Endothelial cell of hepatic sinusoid (primary cell): ENCODE measurements at regions not wholly inside any gene's neighbourhood (a gene's known extent, or its start where the extent isn't known, plus 50 kb on each side); places are given as distances from the start of the nearest gene placed in this dataset.

Experiments
- in situ Hi-C: cut with HindIII; loops from 2 replicates; pipeline ENCODE4 v1.10.0; 2017; ENCODE audit warnings: low sequenced_read_pairs

GRCh38 chr4:180152831-180153230, 2090.4 kb upstream of the TENM3 start:
- in situ Hi-C loops, result no loop called here

GRCh38 chr4:180153587-180153986, 2089.6 kb upstream of the TENM3 start:
- in situ Hi-C loops, result no loop called here

- in situ Hi-C loops, result no loop called here
Measured at GRCh38 chr4:180156684-180157083, 2086.5 kb upstream of the TENM3 start.

GRCh38 chr4:180160195-180160983, 2082.8 kb upstream of the TENM3 start:
- in situ Hi-C loops, result no loop called here

GRCh38 chr4:180164799-180165198, 2078.4 kb upstream of the TENM3 start:
- in situ Hi-C loops, result no loop called here

- in situ Hi-C loops, result no loop called here
Measured at GRCh38 chr4:180169394-180169793, 2073.8 kb upstream of the TENM3 start.

GRCh38 chr4:180169966-180170365, 2073.2 kb upstream of the TENM3 start:
- in situ Hi-C loops, result no loop called here

- in situ Hi-C loops, result no loop called here
Measured at GRCh38 chr4:180179146-180179545, 2064.1 kb upstream of the TENM3 start.

GRCh38 chr4:180189666-180190065, 2053.5 kb upstream of the TENM3 start:
- in situ Hi-C loops, result no loop called here

GRCh38 chr4:180190382-180190781, 2052.8 kb upstream of the TENM3 start:
- in situ Hi-C loops, result no loop called here

- in situ Hi-C loops, result no loop called here
Measured at GRCh38 chr4:180197471-180197870, 2045.7 kb upstream of the TENM3 start.

- in situ Hi-C loops, result no loop called here
Measured at GRCh38 chr4:180203349-180203748, 2039.9 kb upstream of the TENM3 start.

GRCh38 chr4:180205276-180205675, 2037.9 kb upstream of the TENM3 start:
- in situ Hi-C loops, result no loop called here

- in situ Hi-C loops, result no loop called here
Measured at GRCh38 chr4:180207921-180208320, 2035.3 kb upstream of the TENM3 start.

GRCh38 chr4:180217070-180217469, 2026.1 kb upstream of the TENM3 start:
- in situ Hi-C loops, result no loop called here

GRCh38 chr4:180219080-180219479, 2024.1 kb upstream of the TENM3 start:
- in situ Hi-C loops, result no loop called here

- in situ Hi-C loops, result no loop called here
Measured at GRCh38 chr4:180225977-180226376, 2017.2 kb upstream of the TENM3 start.

GRCh38 chr4:180234730-180235129, 2008.5 kb upstream of the TENM3 start:
- in situ Hi-C loops, result no loop called here

GRCh38 chr4:180240670-180241069, 2002.5 kb upstream of the TENM3 start:
- in situ Hi-C loops, result no loop called here

- in situ Hi-C loops, result no loop called here
Measured at GRCh38 chr4:180253419-180253818, 1989.8 kb upstream of the TENM3 start.

GRCh38 chr4:180261346-180261745, 1981.9 kb upstream of the TENM3 start:
- in situ Hi-C loops, result no loop called here

- in situ Hi-C loops, result no loop called here
Measured at GRCh38 chr4:180280076-180280475, 1963.1 kb upstream of the TENM3 start.

- in situ Hi-C loops, result no loop called here
Measured at GRCh38 chr4:180280726-180281297, 1962.4 kb upstream of the TENM3 start.
